ENCODE measurements at regions not wholly inside any gene's neighbourhood (a gene's known extent, or its start where the extent isn't known, plus 50 kb on each side); places are given as distances from the start of the nearest gene placed in this dataset.

DNA sequence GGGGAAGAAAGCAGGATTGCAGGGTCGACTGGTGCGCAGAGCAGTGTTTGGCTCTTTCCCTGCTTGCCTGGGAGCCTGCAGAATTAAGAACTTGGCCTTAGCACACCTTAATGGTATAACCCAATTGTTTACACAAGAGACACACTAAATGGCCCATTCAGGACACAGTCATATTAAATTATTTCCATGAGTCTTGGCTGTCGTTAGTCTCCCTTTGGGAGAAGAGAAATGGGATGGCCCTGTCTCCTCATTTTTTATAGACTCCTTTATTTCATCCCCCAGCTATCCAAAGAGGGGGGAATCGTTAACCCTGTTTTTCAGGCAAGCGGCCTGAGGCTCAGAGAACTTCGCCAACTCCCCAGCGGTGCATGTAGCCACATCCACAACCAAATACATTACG, 282.5 kb downstream of the SUCLA2 start:
- intact Hi-C loops (cut with micrococcal nuclease) (no loop called here), dilution Hi-C loops (cut with MboI; ENCODE audit: extremely low pct_ligation_motif_present, low sequenced_read_pairs) (no loop called here)
- Histone ChIP-seq H2AFZ (ENCODE audit: low read depth, low read length) (no peak overlapping the region), H3K27me3 (ENCODE audit: control insufficient read depth in 2 of 2, insufficient read depth in 2 of 2, low read length in 2 of 2) (no peaks in the 10 kb centered on the region), H3K9me1 (replicated peaks; ENCODE audit: control insufficient read depth, extremely low read depth, insufficient read depth, low read length) (no peaks in the 10 kb centered on the region), H3K27ac (ENCODE audit: insufficient read depth, low read depth, low read length) (no peak overlapping the region), H3K4me2 (ENCODE audit: insufficient read depth, low read length) (no peak overlapping the region), H4K20me1 (replicated peaks; ENCODE audit: control insufficient read depth, extremely low read depth, insufficient read depth, low read length) (no peaks in the 10 kb centered on the region), H3K36me3 (ENCODE audit: control insufficient read depth in 2 of 2, extremely low read depth in 1 of 2, insufficient read depth in 2 of 2, low read length in 2 of 2) (no peaks in the 10 kb centered on the region), H3K79me2 (ENCODE audit: control insufficient read depth, insufficient read depth, low read length) (no peaks in the 10 kb centered on the region), H3K4me3 (replicated peaks in 1 of 3; ENCODE audit: insufficient read depth in 1 of 3, low read depth in 1 of 3, low read length in 3 of 3) (no peak overlapping the region), H3K9ac (replicated peaks; ENCODE audit: extremely low read depth, insufficient read depth, low read length) (no peak overlapping the region), H3K9me3 (replicated peaks; ENCODE audit: control insufficient read depth, insufficient read depth, low read length) (peaks cover 3% of the 10 kb centered on the region), H3K4me1 (ENCODE audit: control insufficient read depth, extremely low read depth, insufficient read depth, low read length) (no peaks in the 10 kb centered on the region)
- POLR2A ChIA-PET = no interaction called here
- no TSS peak for BruUV-seq (replicated peaks)
- no peak for FAIRE-seq
- DNase-seq (ENCODE audit: low read depth, low spot score) = no peak
- CTCF ChIA-PET = no interaction called here
- TF ChIP-seq CTCF (IDR thresholded peaks at IDR 0.05; ENCODE audit: extremely low read depth in 1 of 2, insufficient read depth in 1 of 2, low read depth in 1 of 2, low read length in 2 of 2) (no peak), EZH2 (IDR thresholded peaks at IDR 0.05; ENCODE audit: borderline replicate concordance, low read depth, low read length, severe bottlenecking) (no peak), MAX (IDR thresholded peaks at IDR 0.05; ENCODE audit: insufficient read depth, insufficient read length) (no peak), POLR2A (IDR thresholded peaks at IDR 0.05; ENCODE audit: low read depth, low read length) (no peak), FOS (IDR thresholded peaks at IDR 0.05; ENCODE audit: borderline replicate concordance, insufficient read depth, low read length) (no peak), MYC (IDR thresholded peaks at IDR 0.05; ENCODE audit: low read depth, low read length) (no peak), JUN (IDR thresholded peaks at IDR 0.05; ENCODE audit: borderline replicate concordance, insufficient read depth, insufficient read length, low read depth) (no peak), POLR2AphosphoS5 (IDR thresholded peaks at IDR 0.05; ENCODE audit: insufficient read depth, low read depth, low read length) (no peak), GATA2 (IDR thresholded peaks at IDR 0.05; ENCODE audit: insufficient read depth, insufficient read length, low read depth, low read length) (no peak)
